ENCODE measurements at regions not wholly inside any gene's neighbourhood (a gene's known extent, or its start where the extent isn't known, plus 50 kb on each side); places are given as distances from the start of the nearest gene placed in this dataset.

DNA sequence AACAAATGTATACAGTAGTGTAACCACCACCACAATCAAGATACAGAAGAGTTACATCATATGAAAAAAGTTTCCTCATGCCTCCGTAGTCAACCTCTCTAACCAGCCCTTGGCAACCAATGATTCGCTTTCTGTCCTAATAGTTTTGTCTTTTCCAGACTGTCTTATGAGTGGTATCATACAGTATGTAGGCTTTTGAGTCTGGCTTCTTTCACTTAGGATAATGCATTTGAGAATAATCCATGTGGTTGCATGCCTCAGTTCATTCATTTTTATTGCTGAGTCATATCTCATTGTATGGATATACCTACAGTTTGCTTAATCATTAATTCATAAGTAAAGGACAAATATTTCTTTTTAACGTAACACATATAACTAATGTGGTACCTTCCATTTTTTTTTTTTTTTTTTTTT lies 86.4 kb upstream of the RIPOR2 start:
- ATAC-seq (ENCODE audit: low read depth in 2 of 2) = no peak
- Histone ChIP-seq H3K4me3 (ENCODE audit: low read depth, low read length) (no peak overlapping the region), H3K9me3 (ENCODE audit: control insufficient read depth in 2 of 2, low read length in 2 of 2) (no peaks in the 10 kb centered on the region), H3K4me1 (ENCODE audit: control insufficient read depth, insufficient read depth, low read length, poor library complexity, severe bottlenecking) (peaks cover 40% of the 10 kb centered on the region), H3K27me3 (ENCODE audit: control insufficient read depth, insufficient read depth, low read length) (no peaks in the 10 kb centered on the region), H3K27ac (ENCODE audit: insufficient read depth, low read length, poor library complexity, severe bottlenecking) (no peak overlapping the region), H3K36me3 (ENCODE audit: control insufficient read depth, insufficient read depth, low read length) (peaks cover 18% of the 10 kb centered on the region)
- H3K27me3 Mint-ChIP-seq = no peaks in the 10 kb centered on the region
- H3K27ac Mint-ChIP-seq = no peak overlapping the region
- no peaks in the 10 kb centered on the region for H3K9me3 Mint-ChIP-seq
- peak overlapping the region in 1 of 4 donors; percentile 18 for H3K4me3 Mint-ChIP-seq
- peaks cover 30 to 68% (median 52%) of the 10 kb centered on the region in 4 donors for H3K4me1 Mint-ChIP-seq
- no peak for DNase-seq
- peaks cover 13% of the 10 kb centered on the region for H3K36me3 Mint-ChIP-seq

DNA sequence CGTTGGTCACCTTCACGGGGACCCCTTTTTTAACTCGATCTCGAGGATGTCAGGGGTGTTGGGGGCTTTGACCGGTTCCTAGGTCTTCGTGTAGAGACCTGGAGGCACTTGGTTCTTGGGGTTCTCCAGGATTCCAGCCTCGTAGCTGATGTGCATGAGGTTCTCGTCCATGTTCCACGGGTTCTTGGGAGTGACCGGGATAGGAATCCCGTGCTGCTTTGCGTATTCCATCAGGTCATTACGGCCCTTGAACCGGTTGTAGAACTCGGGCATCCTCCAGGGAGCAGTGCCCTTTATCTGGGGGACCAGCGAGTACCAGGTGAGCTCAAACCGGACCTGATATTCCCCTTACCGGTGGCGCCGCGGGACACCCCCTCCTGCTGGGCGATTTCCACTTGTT lies 88.0 kb upstream of the RIPOR2 start:
- H3K4me1 ChIP-seq (ENCODE audit: control insufficient read depth, insufficient read depth, low read length, poor library complexity, severe bottlenecking) = peaks cover 46% of the 10 kb centered on the region
- H3K27me3 ChIP-seq (ENCODE audit: control insufficient read depth, insufficient read depth, low read length) = no peaks in the 10 kb centered on the region
- peaks cover 24 to 71% (median 53%) of the 10 kb centered on the region in 4 donors for H3K4me1 Mint-ChIP-seq
- no peak overlapping the region for H3K4me3 ChIP-seq (ENCODE audit: low read depth, low read length)
- no peak overlapping the region for H3K4me3 Mint-ChIP-seq
- ATAC-seq (ENCODE audit: low read depth in 2 of 2) (no peak), DNase-seq (no peak)
- peak overlapping the region in 1 of 3 donors; percentile 62 for H3K27ac Mint-ChIP-seq
- no peaks in the 10 kb centered on the region for H3K9me3 Mint-ChIP-seq
- peaks cover 18% of the 10 kb centered on the region for H3K36me3 ChIP-seq (ENCODE audit: control insufficient read depth, insufficient read depth, low read length)
- H3K27me3 Mint-ChIP-seq = no peaks in the 10 kb centered on the region
- H3K27ac ChIP-seq (ENCODE audit: insufficient read depth, low read length, poor library complexity, severe bottlenecking) = no peak overlapping the region
- no peaks in the 10 kb centered on the region for H3K9me3 ChIP-seq (ENCODE audit: control insufficient read depth in 2 of 2, low read length in 2 of 2)
- peaks cover 13% of the 10 kb centered on the region for H3K36me3 Mint-ChIP-seq

- ATAC-seq (ENCODE audit: low read depth in 2 of 2) (no peak), DNase-seq (no peak)
- peaks cover 29 to 80% (median 58%) of the 10 kb centered on the region in 4 donors for H3K4me1 Mint-ChIP-seq
- H3K9me3 Mint-ChIP-seq = no peaks in the 10 kb centered on the region
- H3K27ac Mint-ChIP-seq = peak overlapping the region; percentile 91 to 92 (median 91)
- H3K27ac ChIP-seq (ENCODE audit: insufficient read depth, low read length, poor library complexity, severe bottlenecking) = peak overlapping the region; percentile 83
- peak overlapping the region; percentile 73 for H3K4me3 ChIP-seq (ENCODE audit: low read depth, low read length)
- peak overlapping the region in 3 of 4 donors; percentile 58 to 84 (median 66) for H3K4me3 Mint-ChIP-seq
- H3K27me3 Mint-ChIP-seq = no peaks in the 10 kb centered on the region
- H3K36me3 Mint-ChIP-seq = peaks cover 18% of the 10 kb centered on the region
- H3K36me3 ChIP-seq (ENCODE audit: control insufficient read depth, insufficient read depth, low read length) = peaks cover 19% of the 10 kb centered on the region
- H3K4me1 ChIP-seq (ENCODE audit: control insufficient read depth, insufficient read depth, low read length, poor library complexity, severe bottlenecking) = peaks cover 47% of the 10 kb centered on the region
- H3K9me3 ChIP-seq (ENCODE audit: control insufficient read depth in 2 of 2, low read length in 2 of 2) = no peaks in the 10 kb centered on the region
- H3K27me3 ChIP-seq (ENCODE audit: control insufficient read depth, insufficient read depth, low read length) = no peaks in the 10 kb centered on the region
Measured at GRCh38 chr6:25024821-25025220, 89.1 kb upstream of the RIPOR2 start.

GRCh38 chr6:25025248-25025918 lies 89.6 kb upstream of the RIPOR2 start:
- Mint-ChIP-seq H3K4me3 (peak overlapping the region; percentile 64 to 84 (median 77)), H3K9me3 (no peaks in the 10 kb centered on the region), H3K27ac (peak overlapping the region; percentile 91 to 94 (median 92)), H3K27me3 (no peaks in the 10 kb centered on the region), H3K4me1 (peaks cover 30 to 82% (median 60%) of the 10 kb centered on the region in 4 donors), H3K36me3 (peaks cover 23% of the 10 kb centered on the region)
- no peaks in the 10 kb centered on the region for H3K9me3 ChIP-seq (ENCODE audit: control insufficient read depth in 2 of 2, low read length in 2 of 2)
- peaks cover 25% of the 10 kb centered on the region for H3K36me3 ChIP-seq (ENCODE audit: control insufficient read depth, insufficient read depth, low read length)
- ATAC-seq (ENCODE audit: low read depth in 2 of 2) (no peak), DNase-seq (no peak)
- H3K4me3 ChIP-seq (ENCODE audit: low read depth, low read length) = peak overlapping the region; percentile 73
- no peaks in the 10 kb centered on the region for H3K27me3 ChIP-seq (ENCODE audit: control insufficient read depth, insufficient read depth, low read length)
- H3K27ac ChIP-seq (ENCODE audit: insufficient read depth, low read length, poor library complexity, severe bottlenecking) = peak overlapping the region; percentile 83
- H3K4me1 ChIP-seq (ENCODE audit: control insufficient read depth, insufficient read depth, low read length, poor library complexity, severe bottlenecking) = peaks cover 47% of the 10 kb centered on the region

- Mint-ChIP-seq H3K4me1 (peaks cover 28 to 78% (median 57%) of the 10 kb centered on the region in 4 donors), H3K27ac (peak overlapping the region; percentile 86 to 94 (median 92)), H3K9me3 (no peaks in the 10 kb centered on the region), H3K27me3 (no peaks in the 10 kb centered on the region), H3K4me3 (peak overlapping the region; percentile 64 to 84 (median 77)), H3K36me3 (peaks cover 23% of the 10 kb centered on the region)
- Histone ChIP-seq H3K9me3 (ENCODE audit: control insufficient read depth in 2 of 2, low read length in 2 of 2) (no peaks in the 10 kb centered on the region), H3K36me3 (ENCODE audit: control insufficient read depth, insufficient read depth, low read length) (peaks cover 26% of the 10 kb centered on the region), H3K27ac (ENCODE audit: insufficient read depth, low read length, poor library complexity, severe bottlenecking) (peak overlapping the region; percentile 83), H3K27me3 (ENCODE audit: control insufficient read depth, insufficient read depth, low read length) (no peaks in the 10 kb centered on the region), H3K4me1 (ENCODE audit: control insufficient read depth, insufficient read depth, low read length, poor library complexity, severe bottlenecking) (peaks cover 47% of the 10 kb centered on the region), H3K4me3 (ENCODE audit: low read depth, low read length) (peak overlapping the region; percentile 73)
- DNase-seq (peak in 1 of 3 donors; percentile 63), ATAC-seq (ENCODE audit: low read depth in 2 of 2) (peak in 1 of 2 donors; percentile 27)
Measured at GRCh38 chr6:25025919-25026301, 90.2 kb upstream of the RIPOR2 start.

DNA sequence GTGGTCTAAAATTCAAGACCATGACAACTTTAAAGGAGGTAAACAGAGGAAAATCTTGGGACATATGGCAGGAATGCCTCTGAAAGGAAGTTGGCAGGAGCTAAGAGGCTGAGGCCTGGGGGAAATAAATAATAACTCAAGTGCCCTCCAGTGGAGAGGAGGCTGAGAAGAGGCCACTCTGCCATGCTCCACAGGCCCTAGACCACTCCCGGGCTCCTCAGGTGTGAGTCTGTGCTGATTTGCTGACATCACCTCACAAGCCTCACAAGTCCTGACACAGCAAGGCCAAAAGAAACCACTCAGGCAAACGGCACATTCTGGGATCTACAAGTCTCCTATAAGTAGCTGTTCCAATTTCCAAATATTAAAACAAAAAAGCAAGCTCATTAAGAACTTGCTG lies 91.0 kb upstream of the RIPOR2 start:
- no peak for ATAC-seq (ENCODE audit: low read depth in 2 of 2)
- DNase-seq = peak in 1 of 3 donors; percentile 41
- H3K4me1 Mint-ChIP-seq = peaks cover 28 to 76% (median 58%) of the 10 kb centered on the region in 4 donors

DNA sequence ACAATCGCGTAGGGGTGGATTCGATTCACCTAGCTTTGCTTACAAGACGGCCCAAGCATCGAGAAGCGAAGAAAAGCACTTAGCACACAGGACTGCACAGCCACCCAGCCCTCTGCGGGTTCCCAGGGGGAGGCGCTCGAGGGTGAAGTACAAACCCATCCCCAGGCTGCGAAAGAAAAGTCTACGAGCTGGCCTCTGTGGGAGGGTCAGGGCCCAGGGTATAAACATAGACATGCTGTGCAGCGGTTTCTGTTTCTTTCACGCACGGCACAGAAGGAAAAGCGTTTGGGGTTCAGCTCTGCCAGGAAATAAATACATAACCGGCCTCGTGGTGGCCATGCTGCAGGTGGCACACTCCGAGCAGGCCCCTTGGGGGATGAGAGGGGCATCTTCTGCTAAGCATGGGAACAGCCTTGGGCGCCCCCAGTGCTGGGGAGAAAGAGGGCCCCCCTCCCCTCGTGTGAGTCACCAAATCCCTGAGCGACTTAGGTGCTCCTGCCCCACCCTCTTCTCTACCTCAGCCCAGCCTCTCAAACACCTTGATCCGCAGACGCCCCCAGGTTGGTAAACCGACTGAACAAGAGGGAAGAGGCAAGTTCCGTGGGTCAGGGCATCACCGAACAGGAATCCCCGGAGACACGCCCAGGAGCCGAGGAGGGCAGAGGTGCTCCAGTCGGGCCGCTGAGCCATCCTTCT lies 91.6 kb upstream of the RIPOR2 start:
- DNase-seq (peak; percentile 60 to 90 (median 76)), ATAC-seq (ENCODE audit: low read depth in 2 of 2) (peak; percentile 95 to 96)
- Histone ChIP-seq H3K9me3 (ENCODE audit: control insufficient read depth in 2 of 2, low read length in 2 of 2) (no peaks in the 10 kb centered on the region), H3K27ac (ENCODE audit: insufficient read depth, low read length, poor library complexity, severe bottlenecking) (peak overlapping the region; percentile 83), H3K4me3 (ENCODE audit: low read depth, low read length) (peak overlapping the region; percentile 73), H3K36me3 (ENCODE audit: control insufficient read depth, insufficient read depth, low read length) (peaks cover 35% of the 10 kb centered on the region), H3K4me1 (ENCODE audit: control insufficient read depth, insufficient read depth, low read length, poor library complexity, severe bottlenecking) (peaks cover 55% of the 10 kb centered on the region), H3K27me3 (ENCODE audit: control insufficient read depth, insufficient read depth, low read length) (no peaks in the 10 kb centered on the region)
- Mint-ChIP-seq H3K36me3 (peaks cover 23% of the 10 kb centered on the region), H3K4me1 (peaks cover 28 to 81% (median 57%) of the 10 kb centered on the region in 4 donors), H3K9me3 (no peaks in the 10 kb centered on the region), H3K4me3 (peak overlapping the region; percentile 81 to 93 (median 84)), H3K27ac (peak overlapping the region; percentile 76 to 92 (median 92)), H3K27me3 (no peaks in the 10 kb centered on the region)

More for the DNA sequence above, 91.0 kb upstream of the RIPOR2 start:
- no peaks in the 10 kb centered on the region for H3K9me3 ChIP-seq (ENCODE audit: control insufficient read depth in 2 of 2, low read length in 2 of 2)
- H3K36me3 ChIP-seq (ENCODE audit: control insufficient read depth, insufficient read depth, low read length) = peaks cover 31% of the 10 kb centered on the region
- H3K4me3 Mint-ChIP-seq = peak overlapping the region; percentile 64 to 84 (median 77)
- H3K27ac Mint-ChIP-seq = peak overlapping the region; percentile 53 to 94 (median 92)
- H3K27me3 ChIP-seq (ENCODE audit: control insufficient read depth, insufficient read depth, low read length) = no peaks in the 10 kb centered on the region
- H3K36me3 Mint-ChIP-seq = peaks cover 23% of the 10 kb centered on the region
- peak overlapping the region; percentile 83 for H3K27ac ChIP-seq (ENCODE audit: insufficient read depth, low read length, poor library complexity, severe bottlenecking)
- peaks cover 51% of the 10 kb centered on the region for H3K4me1 ChIP-seq (ENCODE audit: control insufficient read depth, insufficient read depth, low read length, poor library complexity, severe bottlenecking)
- H3K4me3 ChIP-seq (ENCODE audit: low read depth, low read length) = peak overlapping the region; percentile 73
- H3K9me3 Mint-ChIP-seq = no peaks in the 10 kb centered on the region
- no peaks in the 10 kb centered on the region for H3K27me3 Mint-ChIP-seq
